GM12874 (cell line): ENCODE measurements at regions not wholly inside any gene's neighbourhood (a gene's known extent, or its start where the extent isn't known, plus 50 kb on each side); places are given as distances from the start of the nearest gene placed in this dataset.

ENCODE experiments used
- TF ChIP-seq, protein P1 (sequence below): IDR thresholded peaks from 2 replicates; pipeline ENCODE4 v1.5.1; 2011; ENCODE audit warnings: low read depth, mild to moderate bottlenecking, control low read depth, low read length, moderate library complexity; ENCODE audit not compliant: insufficient read depth

DNA sequence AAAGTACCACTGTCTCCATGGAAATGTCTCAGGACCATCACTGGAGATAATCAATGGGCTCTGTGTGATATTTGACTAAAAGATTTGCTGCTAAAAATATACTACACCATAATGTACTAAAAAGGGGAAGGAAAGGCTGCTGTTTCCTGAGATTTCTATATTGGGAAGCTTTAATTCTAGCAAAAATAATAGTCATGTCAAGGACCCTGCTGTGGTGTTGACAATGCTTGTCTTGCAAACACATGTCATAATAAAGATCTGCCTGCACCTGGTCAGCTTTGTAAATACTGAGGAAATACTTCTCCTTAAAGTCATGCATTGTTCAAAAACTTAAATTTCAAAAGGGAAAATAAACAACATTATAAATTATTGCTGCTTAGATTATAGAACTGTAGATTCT lies 417.9 kb downstream of the GPM6A start:
- TF ChIP-seq, protein P1, sequence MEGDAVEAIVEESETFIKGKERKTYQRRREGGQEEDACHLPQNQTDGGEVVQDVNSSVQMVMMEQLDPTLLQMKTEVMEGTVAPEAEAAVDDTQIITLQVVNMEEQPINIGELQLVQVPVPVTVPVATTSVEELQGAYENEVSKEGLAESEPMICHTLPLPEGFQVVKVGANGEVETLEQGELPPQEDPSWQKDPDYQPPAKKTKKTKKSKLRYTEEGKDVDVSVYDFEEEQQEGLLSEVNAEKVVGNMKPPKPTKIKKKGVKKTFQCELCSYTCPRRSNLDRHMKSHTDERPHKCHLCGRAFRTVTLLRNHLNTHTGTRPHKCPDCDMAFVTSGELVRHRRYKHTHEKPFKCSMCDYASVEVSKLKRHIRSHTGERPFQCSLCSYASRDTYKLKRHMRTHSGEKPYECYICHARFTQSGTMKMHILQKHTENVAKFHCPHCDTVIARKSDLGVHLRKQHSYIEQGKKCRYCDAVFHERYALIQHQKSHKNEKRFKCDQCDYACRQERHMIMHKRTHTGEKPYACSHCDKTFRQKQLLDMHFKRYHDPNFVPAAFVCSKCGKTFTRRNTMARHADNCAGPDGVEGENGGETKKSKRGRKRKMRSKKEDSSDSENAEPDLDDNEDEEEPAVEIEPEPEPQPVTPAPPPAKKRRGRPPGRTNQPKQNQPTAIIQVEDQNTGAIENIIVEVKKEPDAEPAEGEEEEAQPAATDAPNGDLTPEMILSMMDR, result no peak

DNA sequence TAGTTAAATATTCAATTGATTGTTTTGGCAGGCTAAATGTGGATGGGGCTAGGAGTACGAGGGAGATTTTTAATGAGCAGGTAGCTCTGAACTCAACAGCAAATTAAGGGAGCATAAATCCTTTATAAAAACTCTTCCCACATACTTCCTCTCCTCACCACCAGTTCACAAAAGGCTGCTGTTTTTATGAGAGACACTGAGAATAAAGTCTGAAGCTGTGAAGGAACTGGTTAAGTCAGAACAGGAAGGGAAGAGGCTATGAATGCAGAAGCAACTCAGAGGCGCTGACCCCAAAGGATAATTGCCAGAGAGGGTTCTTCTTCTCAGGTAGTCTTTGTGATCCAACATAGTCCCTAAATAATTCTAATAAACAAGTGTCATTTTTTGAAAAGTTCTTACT lies 406.1 kb downstream of the GPM6A start:
- TF ChIP-seq, protein P1, result no peak

- TF ChIP-seq, protein P1, result no peak
These were observed 404.1 kb downstream of the GPM6A start for GRCh38 chr4:175407926-175408325.

- TF ChIP-seq, protein P1, result no peak
These were observed 400.8 kb downstream of the GPM6A start for GRCh38 chr4:175411251-175411650.

DNA sequence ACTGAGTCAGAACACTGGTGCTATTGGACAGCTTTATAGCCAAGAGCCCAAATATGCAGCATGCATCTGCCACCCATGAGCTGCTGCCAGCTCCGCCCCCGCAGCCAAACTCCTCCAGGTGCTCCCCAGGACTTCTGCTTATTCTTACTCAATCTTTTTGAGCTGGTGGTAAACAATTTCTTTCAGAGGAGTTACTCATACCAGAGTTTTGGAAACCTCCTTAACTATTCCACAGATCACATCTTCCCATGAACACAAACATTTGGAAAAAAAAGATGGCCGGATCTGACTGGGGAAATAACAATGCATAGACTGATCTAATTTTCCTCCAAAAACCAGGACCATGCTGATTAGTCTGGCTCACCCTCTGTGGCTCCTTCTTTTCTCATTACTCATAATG lies 399.9 kb downstream of the GPM6A start:
- TF ChIP-seq, protein P1, result no peak

GRCh38 chr4:175412746-175413145 lies 399.3 kb downstream of the GPM6A start:
- TF ChIP-seq, protein P1, result no peak

DNA sequence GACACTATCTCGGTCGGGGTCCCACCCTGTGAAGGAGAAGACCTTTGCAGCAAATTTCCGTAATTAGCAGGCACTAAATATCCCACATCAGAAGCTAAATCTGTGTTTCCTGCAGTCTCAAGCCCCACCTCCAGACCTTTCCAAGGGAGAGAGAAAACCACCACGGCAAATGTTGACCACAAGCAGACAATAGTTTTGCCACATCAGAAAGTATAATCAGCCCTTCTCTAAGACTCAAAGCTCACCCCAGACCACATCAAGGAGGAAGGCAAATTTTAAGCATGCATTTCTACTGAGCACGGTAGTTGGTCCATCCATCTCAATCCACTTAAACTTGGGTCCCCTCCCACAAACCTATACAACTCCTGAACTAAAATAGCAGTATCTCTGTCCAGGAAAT lies 398.5 kb downstream of the GPM6A start:
- TF ChIP-seq, protein P1, result no peak

DNA sequence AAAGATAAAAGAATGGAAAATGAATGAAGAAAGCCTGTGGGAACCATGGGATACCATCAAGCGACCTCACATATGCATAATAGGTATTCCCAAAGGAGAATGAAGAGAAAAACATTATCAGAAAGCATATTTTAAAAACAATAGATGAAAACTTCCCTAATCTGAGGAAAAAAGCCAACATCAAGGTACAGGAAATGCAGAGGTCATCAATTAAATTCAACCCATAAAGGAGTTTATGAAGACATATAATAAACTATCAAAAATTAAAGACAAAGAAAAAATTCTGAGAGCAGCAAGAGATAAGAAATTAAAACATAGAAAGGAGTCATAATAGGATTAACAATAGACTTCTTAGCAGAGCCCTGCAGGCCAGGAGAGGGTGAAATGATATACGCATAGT lies 397.5 kb downstream of the GPM6A start:
- TF ChIP-seq, protein P1, result no peak
